Stimulated activated CD8-positive, alpha-beta memory T cell treated with anti-CD3 and anti-CD28 coated beads, Interleukin-12 subunit alpha, Interleukin-12 subunit beta, amount 100 ng/mL, for 24 hours (primary cell): ENCODE measurements at regions not wholly inside any gene's neighbourhood (a gene's known extent, or its start where the extent isn't known, plus 50 kb on each side); places are given as distances from the start of the nearest gene placed in this dataset.
"Not testable (repeated sequence)": the region's sequence is repeated elsewhere in the genome, so short reads cannot be mapped to it uniquely, and the experiment has no call there.

Source experiments
- DNase-seq: peaks from one replicate; pipeline ENCODE4 v3.0.0-alpha.2; 2020; ENCODE audit errors: extremely low read depth

GRCh38 chr9:7622481-7622880 is 177.1 kb downstream of the DMAC1 start:
- DNase-seq: no peak

- no peak for DNase-seq
Observed at GRCh38 chr9:7615344-7615743, 184.2 kb downstream of the DMAC1 start.

GRCh38 chr9:7613931-7614330 is 185.6 kb downstream of the DMAC1 start:
- no peak for DNase-seq

- no peak for DNase-seq
Observed at GRCh38 chr9:7608261-7608660, 191.3 kb downstream of the DMAC1 start.

GRCh38 chr9:7607421-7607820 is 192.2 kb downstream of the DMAC1 start:
- no peak for DNase-seq

GRCh38 chr9:7606591-7606990 is 193.0 kb downstream of the DMAC1 start:
- DNase-seq: no peak

GRCh38 chr9:7601739-7602138 is 197.8 kb downstream of the DMAC1 start:
- DNase-seq: no peak

- DNase-seq: no peak
Observed at GRCh38 chr9:7597716-7598115, 201.9 kb downstream of the DMAC1 start.

GRCh38 chr9:7592321-7593316 is 207.0 kb downstream of the DMAC1 start:
- no peak for DNase-seq

- no peak for DNase-seq
Observed at GRCh38 chr9:7591501-7591900, 208.1 kb downstream of the DMAC1 start.

- DNase-seq: no peak
Observed at GRCh38 chr9:7580568-7580967, 219.0 kb downstream of the DMAC1 start.

GRCh38 chr9:7579351-7579750 is 220.2 kb downstream of the DMAC1 start:
- no peak for DNase-seq

- no peak for DNase-seq
Observed at GRCh38 chr9:7578951-7579350, 220.6 kb downstream of the DMAC1 start.

GRCh38 chr9:7570107-7570720 is 229.4 kb downstream of the DMAC1 start:
- peak; percentile 16 for DNase-seq

GRCh38 chr9:7567687-7568086 is 231.9 kb downstream of the DMAC1 start:
- no peak for DNase-seq

- DNase-seq: no peak
Observed at GRCh38 chr9:7561527-7562080, 238.0 kb downstream of the DMAC1 start.

GRCh38 chr9:7560669-7561305 is 238.8 kb downstream of the DMAC1 start:
- no peak for DNase-seq

GRCh38 chr9:7554699-7555098 is 244.9 kb downstream of the DMAC1 start:
- DNase-seq: no peak

GRCh38 chr9:7552706-7553105 is 246.9 kb downstream of the DMAC1 start:
- DNase-seq: not testable (repeated sequence)

- no peak for DNase-seq
Observed at GRCh38 chr9:7549249-7549648, 250.3 kb downstream of the DMAC1 start.

- DNase-seq: no peak
Observed at GRCh38 chr9:7546261-7546660, 253.3 kb downstream of the DMAC1 start.
